WTC11 (cell line): ENCODE measurements at regions not wholly inside any gene's neighbourhood (a gene's known extent, or its start where the extent isn't known, plus 50 kb on each side); places are given as distances from the start of the nearest gene placed in this dataset.
A peak's percentile ranks its signal among the peaks of the same experiment; 100 is the strongest.

Source experiments
- ATAC-seq: fragments of 200-7000 bp; cut with Tn5 transposase; 2 replicates; pipeline ENCODE4 v1.10.0; 2021; ENCODE audit warnings: mild to moderate bottlenecking, moderate library complexity
- CTCF ChIA-PET: fragments of 300-600 bp; sonication (Branson Sonifier 250); formaldehyde crosslinking; loops from one replicate; lab custom pipeline; 2021; ENCODE audit warnings: antibody characterized with exemption; lab: Charles Lee
- POLR2A ChIA-PET: fragments of 350-600 bp; sonication (Branson Sonifier 250); formaldehyde crosslinking; loops from one replicate; lab custom pipeline; 2021; ENCODE audit warnings: antibody characterized with exemption; lab: Charles Lee
- DNase-seq: peaks from one replicate; pipeline ENCODE4 v3.0.0; 2021; ENCODE audit warnings: low spot score
- H3K27ac Mint-ChIP-seq: 2 replicates; pipeline ENCODE4 v1.8.0; 2021; ENCODE audit warnings: mixed read lengths
- H3K27me3 Mint-ChIP-seq: 2 replicates; pipeline ENCODE4 v1.8.0; 2021; ENCODE audit warnings: low read depth, mild to moderate bottlenecking, moderate library complexity, mixed read lengths
- H3K36me3 Mint-ChIP-seq: 2 replicates; pipeline ENCODE4 v1.8.0; 2021; ENCODE audit warnings: mixed read lengths
- H3K4me1 Mint-ChIP-seq: 2 replicates; pipeline ENCODE4 v1.8.0; 2022; ENCODE audit warnings: mixed read lengths
- H3K4me3 Mint-ChIP-seq: 2 replicates; pipeline ENCODE4 v1.8.0; 2021; ENCODE audit warnings: mild to moderate bottlenecking, moderate library complexity, mixed read lengths
- H3K9me3 Mint-ChIP-seq: 2 replicates; pipeline ENCODE4 v1.8.0; 2021; ENCODE audit warnings: mixed read lengths
- CREM ChIP-seq: sonication (generic); formaldehyde crosslinking; IDR thresholded peaks from 2 replicates; pipeline ENCODE4 v1.8.1; 2022; ENCODE audit warnings: mild to moderate bottlenecking, missing genetic modification reagents, moderate library complexity
- ERG ChIP-seq: fragments of 250-450 bp; sonication (Bioruptor Pico); IDR thresholded peaks from 2 replicates; pipeline ENCODE4 v1.8.0; 2021; ENCODE audit warnings: mild to moderate bottlenecking
- ESRRA ChIP-seq: sonication (generic); formaldehyde crosslinking; IDR thresholded peaks from 2 replicates; pipeline ENCODE4 v1.8.1; 2022; ENCODE audit warnings: mild to moderate bottlenecking, missing genetic modification reagents, borderline replicate concordance
- ETV6 ChIP-seq: sonication (generic); formaldehyde crosslinking; IDR thresholded peaks from 2 replicates; pipeline ENCODE4 v1.8.1; 2022; ENCODE audit warnings: mild to moderate bottlenecking, missing genetic modification reagents
- FOXK1 ChIP-seq: sonication (generic); formaldehyde crosslinking; IDR thresholded peaks from 2 replicates; pipeline ENCODE4 v1.8.0; 2022; ENCODE audit warnings: mild to moderate bottlenecking, moderate library complexity, missing genetic modification reagents
- MAX ChIP-seq: sonication (generic); formaldehyde crosslinking; IDR thresholded peaks from 2 replicates; pipeline ENCODE4 v1.8.0; 2022; ENCODE audit warnings: mild to moderate bottlenecking, missing genetic modification reagents
- NFE2L1 ChIP-seq: sonication (generic); formaldehyde crosslinking; IDR thresholded peaks from 2 replicates; pipeline ENCODE4 v1.8.1; 2023; ENCODE audit warnings: missing genetic modification reagents
- NFYB ChIP-seq: sonication (generic); formaldehyde crosslinking; conservative IDR thresholded peaks from 2 replicates; pipeline ENCODE4 v1.8.0; 2022; ENCODE audit warnings: low read depth, missing genetic modification reagents
- PRDM15 ChIP-seq: sonication (generic); formaldehyde crosslinking; IDR thresholded peaks from 2 replicates; pipeline ENCODE4 v1.8.0; 2022; ENCODE audit warnings: missing genetic modification reagents
- RORB ChIP-seq: fragments of 250-450 bp; sonication (Bioruptor Pico); IDR thresholded peaks from 2 replicates; pipeline ENCODE4 v1.9.0; 2021; ENCODE audit warnings: mild to moderate bottlenecking
- SMAD4 ChIP-seq: sonication (generic); formaldehyde crosslinking; IDR thresholded peaks from 2 replicates; pipeline ENCODE4 v1.8.0; 2022; ENCODE audit warnings: mild to moderate bottlenecking, missing genetic modification reagents
- USF2 ChIP-seq: sonication (generic); formaldehyde crosslinking; IDR thresholded peaks from 2 replicates; pipeline ENCODE4 v1.8.1; 2023; ENCODE audit warnings: mild to moderate bottlenecking, missing genetic modification reagents, moderate library complexity
- ZNF263 ChIP-seq: sonication (generic); formaldehyde crosslinking; IDR thresholded peaks from 2 replicates; pipeline ENCODE4 v1.8.1; 2022; ENCODE audit warnings: low read depth, mild to moderate bottlenecking, moderate library complexity, missing genetic modification reagents

- ATAC-seq (peak; percentile 20; the same call in 1 of the 2 replicates), DNase-seq (no peak)
- Mint-ChIP-seq H3K36me3 (peaks cover 14% of the 10 kb centered on the region), H3K27me3 (no peaks in the 10 kb centered on the region), H3K4me1 (peaks cover 31% of the 10 kb centered on the region)
- TF ChIP-seq FOXK1 (CRISPR knock-in tag), result no peak
- 0 out of 2 replicates have a peak, but pooled peaks have one; percentile 10 for TF ChIP-seq ETV6 (CRISPR knock-in tag)
- TF ChIP-seq, all 79 proteins: peak for 1
- peak overlapping the region; percentile 71; the same call in 1 of the 2 replicates for H3K27ac Mint-ChIP-seq
- H3K4me3 Mint-ChIP-seq, result no peak overlapping the region
- POLR2A ChIA-PET, result no interaction called here
- H3K9me3 Mint-ChIP-seq, result peaks cover 22% of the 10 kb centered on the region
- CTCF ChIA-PET, result no interaction called here
These were observed 274.8 kb upstream of the TRIB2 start for GRCh38 chr2:12441750-12442475.

- peaks cover 14% of the 10 kb centered on the region for H3K36me3 Mint-ChIP-seq
- ChIA-PET POLR2A (no interaction called here), CTCF (no interaction called here)
- H3K4me3 Mint-ChIP-seq, result no peak overlapping the region
- H3K9me3 Mint-ChIP-seq, result peaks cover 22% of the 10 kb centered on the region
- ATAC-seq (peak; percentile 52; the same call in 1 of the 2 replicates), DNase-seq (no peak)
- no peaks in the 10 kb centered on the region for H3K27me3 Mint-ChIP-seq
- TF ChIP-seq RORB (no peak), ERG (CRISPR knock-in tag) (no peak), SMAD4 (CRISPR knock-in tag) (no peak), USF2 (CRISPR knock-in tag) (peak; percentile 57), NFE2L1 (CRISPR knock-in tag) (no peak), ESRRA (CRISPR knock-in tag) (no peak)
- H3K4me1 Mint-ChIP-seq, result peaks cover 28% of the 10 kb centered on the region
- peak overlapping the region; percentile 71 for H3K27ac Mint-ChIP-seq
These were observed 274.3 kb upstream of the TRIB2 start for GRCh38 chr2:12442476-12442847.

GRCh38 chr2:12448846-12449505 lies 267.8 kb upstream of the TRIB2 start:
- no peaks in the 10 kb centered on the region; the same call in 1 of the 2 replicates for H3K27me3 Mint-ChIP-seq
- peaks cover 12% of the 10 kb centered on the region for H3K9me3 Mint-ChIP-seq
- peaks cover 2% of the 10 kb centered on the region; the same call in 1 of the 2 replicates for H3K4me1 Mint-ChIP-seq
- H3K27ac Mint-ChIP-seq, result no peak overlapping the region
- H3K4me3 Mint-ChIP-seq, result no peak overlapping the region
- no peaks in the 10 kb centered on the region for H3K36me3 Mint-ChIP-seq
- ChIA-PET CTCF (no interaction called here), POLR2A (no interaction called here)
- DNase-seq (no peak), ATAC-seq (no peak)
- TF ChIP-seq PRDM15 (CRISPR knock-in tag) (no peak), MAX (CRISPR knock-in tag) (no peak), NFYB (CRISPR knock-in tag) (no peak), CREM (CRISPR knock-in tag) (no peak), ZNF263 (CRISPR knock-in tag) (no peak)
